ENCODE measurements at regions not wholly inside any gene's neighbourhood (a gene's known extent, or its start where the extent isn't known, plus 50 kb on each side); places are given as distances from the start of the nearest gene placed in this dataset.

DNA sequence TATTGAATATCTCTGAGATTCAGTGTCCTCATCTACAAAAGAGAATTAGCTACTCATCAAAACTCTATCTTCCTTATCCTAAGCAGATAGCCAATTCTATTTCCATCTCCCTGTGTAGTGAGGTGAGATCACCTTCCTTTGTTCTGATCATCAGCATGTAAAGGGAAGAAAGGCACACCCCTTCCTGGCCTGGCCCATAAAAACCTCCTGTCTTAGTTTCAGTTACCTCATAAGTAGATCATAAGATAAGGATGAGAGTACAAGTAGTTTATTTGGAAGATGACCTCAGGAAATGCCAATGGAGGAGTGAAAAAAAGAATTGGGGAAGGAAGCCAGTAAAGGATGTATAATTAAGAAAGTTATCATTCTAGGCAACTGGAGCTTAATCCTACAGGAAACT is 114.5 kb upstream of the GADL1 start:
- no peak for DNase-seq

GRCh38 chr3:31009881-31010280 is 115.4 kb upstream of the GADL1 start:
- no peak for DNase-seq

GRCh38 chr3:31010491-31010890 is 116.0 kb upstream of the GADL1 start:
- DNase-seq: no peak

DNA sequence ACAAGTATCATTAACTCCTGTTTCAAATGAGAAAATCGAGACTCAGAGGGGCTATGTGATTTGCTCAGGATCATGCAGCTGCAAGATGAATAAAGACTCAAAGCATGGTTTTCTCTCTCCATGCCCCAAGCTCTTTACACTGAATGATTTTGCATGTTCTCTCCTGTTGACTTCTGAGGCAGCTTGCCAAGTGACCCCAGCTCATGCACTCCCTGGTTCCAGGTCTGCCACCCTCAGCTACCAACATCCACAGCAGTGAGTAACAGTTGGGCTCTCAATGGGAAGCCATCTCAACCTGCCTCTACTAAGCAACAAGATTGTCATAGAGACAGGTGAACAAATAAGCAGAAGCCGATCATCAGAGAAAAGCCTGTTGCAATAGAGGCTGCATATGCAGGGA is 116.9 kb upstream of the GADL1 start:
- DNase-seq: no peak

- no peak for DNase-seq
Observed at GRCh38 chr3:31013090-31013489, 118.6 kb upstream of the GADL1 start.

- no peak for DNase-seq
Observed at GRCh38 chr3:31013843-31014242, 119.4 kb upstream of the GADL1 start.

GRCh38 chr3:31014317-31015040 is 120.0 kb upstream of the GADL1 start:
- DNase-seq: no peak

- DNase-seq: no peak
Observed at GRCh38 chr3:31016196-31016595, 121.7 kb upstream of the GADL1 start.

DNA sequence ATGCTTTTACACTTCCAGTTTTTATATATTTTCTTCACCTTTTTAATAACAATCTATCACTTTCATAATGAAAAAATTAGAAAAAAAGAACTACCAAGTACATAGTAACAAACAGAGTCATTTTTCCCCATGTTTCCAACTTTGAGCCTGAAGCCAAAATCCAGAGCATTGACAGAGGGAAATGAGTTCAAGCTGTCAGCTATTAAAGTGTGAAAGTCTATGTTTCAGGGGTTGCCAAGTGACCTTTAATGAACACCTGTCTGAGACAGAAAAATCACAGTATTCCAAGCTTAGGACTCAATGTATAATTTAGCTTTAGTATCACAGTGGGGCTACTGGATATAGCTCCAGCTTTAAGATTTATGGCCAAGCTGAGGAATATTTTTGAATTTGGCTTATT is 128.3 kb upstream of the GADL1 start:
- DNase-seq: no peak

GRCh38 chr3:31025541-31025940 is 131.1 kb upstream of the GADL1 start:
- DNase-seq: no peak

DNA sequence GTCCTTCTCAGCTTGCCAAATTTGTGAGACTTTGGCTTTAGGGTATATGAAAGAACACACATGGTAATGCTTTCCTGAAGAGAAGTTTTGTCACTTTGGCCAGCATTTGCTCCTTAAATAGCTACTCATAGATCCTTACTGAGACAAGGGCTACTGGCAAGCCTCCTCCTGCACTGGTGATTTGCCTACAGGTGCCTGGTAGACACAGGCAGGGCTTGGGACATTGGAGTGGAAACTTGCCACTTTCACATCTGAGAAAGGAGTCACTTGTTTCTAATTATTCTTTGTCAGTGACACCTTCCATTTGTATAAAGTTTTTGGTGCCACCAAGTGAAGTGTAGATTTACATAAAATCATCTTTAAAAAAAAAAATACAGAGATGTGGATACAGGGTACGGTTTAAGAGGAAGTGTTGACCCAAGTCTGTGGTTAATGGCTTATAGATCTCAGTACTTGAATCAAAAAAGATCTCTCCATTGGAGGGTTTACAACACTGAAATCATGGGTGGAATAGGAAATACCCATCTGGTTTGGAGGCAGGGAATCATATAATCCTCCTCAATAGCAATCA is 132.8 kb upstream of the GADL1 start:
- DNase-seq: no peak

GRCh38 chr3:31027914-31028313 is 133.5 kb upstream of the GADL1 start:
- no peak for DNase-seq

GRCh38 chr3:31028766-31029165 is 134.3 kb upstream of the GADL1 start:
- no peak for DNase-seq

GRCh38 chr3:31029706-31030105 is 135.2 kb upstream of the GADL1 start:
- DNase-seq: no peak

DNA sequence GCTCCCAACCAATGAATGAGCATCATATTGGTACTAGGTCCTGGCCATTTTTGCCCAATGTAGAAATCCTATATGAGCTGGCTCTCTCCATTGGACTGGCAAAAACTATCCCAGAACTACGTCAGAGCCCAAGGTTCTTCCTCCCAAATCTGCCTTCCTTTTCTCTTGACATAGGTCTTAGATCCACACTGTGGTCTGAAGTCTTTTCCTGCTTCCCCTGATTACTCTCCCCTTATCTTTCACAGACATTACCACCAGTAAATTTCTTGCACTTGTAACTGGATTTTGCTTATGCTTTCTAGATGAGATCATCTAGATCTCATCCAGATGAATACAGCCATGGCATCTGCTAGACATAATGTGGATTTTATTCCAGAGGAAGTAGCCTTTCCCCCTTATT is 141.2 kb upstream of the GADL1 start:
- DNase-seq: no peak

DNA sequence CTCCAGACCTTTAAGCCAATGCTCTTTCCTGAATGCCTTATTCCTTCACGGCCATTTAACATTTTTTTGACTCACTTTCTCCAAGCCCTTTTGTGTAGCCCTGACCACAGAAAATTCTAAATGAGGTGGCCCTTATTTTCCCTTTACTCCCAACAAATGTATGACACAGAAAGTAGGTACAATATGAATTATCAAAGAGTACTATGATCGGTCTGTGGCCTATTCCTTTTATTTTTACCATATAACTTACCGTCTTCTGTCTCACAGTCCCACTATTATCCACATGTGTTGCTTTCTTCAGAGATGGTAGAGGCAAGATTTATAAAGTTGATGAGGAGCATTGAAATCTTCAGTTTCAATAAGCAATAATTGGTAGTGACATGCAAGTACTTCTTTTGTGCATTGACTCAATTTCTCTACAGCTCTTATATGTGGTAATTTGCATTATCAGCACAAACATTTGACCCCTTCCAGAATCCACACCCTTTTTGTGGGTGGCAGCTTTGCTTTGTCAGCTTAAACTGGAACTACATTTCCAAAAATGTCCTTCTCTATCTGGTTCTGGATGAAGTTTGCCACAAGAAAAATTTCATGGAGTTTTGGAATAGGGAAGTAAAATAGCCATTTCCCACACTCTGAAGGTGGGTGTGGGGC is 143.8 kb upstream of the GADL1 start:
- DNase-seq: no peak

GRCh38 chr3:31039145-31039544 is 144.7 kb upstream of the GADL1 start:
- no peak for DNase-seq

- DNase-seq: no peak
Observed at GRCh38 chr3:31041161-31041978, 146.9 kb upstream of the GADL1 start.

- no peak for DNase-seq
Observed at GRCh38 chr3:31043184-31043819, 148.8 kb upstream of the GADL1 start.

- DNase-seq: no peak
Observed at GRCh38 chr3:31047673-31048072, 153.2 kb upstream of the GADL1 start.

DNA sequence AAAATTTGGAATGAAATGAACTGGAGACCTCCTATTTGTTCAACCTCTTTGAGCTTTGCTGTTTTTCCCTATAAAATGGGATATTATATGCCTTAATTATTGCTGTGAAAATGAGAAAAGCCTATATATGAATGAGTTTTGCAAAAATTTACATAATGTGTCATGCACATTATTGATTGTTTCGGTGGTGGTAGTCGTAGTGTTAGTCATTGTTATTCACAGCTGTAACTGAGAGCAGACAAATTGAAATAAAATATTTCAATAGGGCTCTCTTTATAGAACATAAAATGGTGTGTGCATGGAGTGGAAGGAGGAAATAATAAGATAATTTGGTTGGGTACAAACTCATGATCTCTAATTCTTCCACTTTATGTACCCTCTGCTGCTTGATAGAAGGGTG is 153.7 kb upstream of the GADL1 start:
- no peak for DNase-seq

DNA sequence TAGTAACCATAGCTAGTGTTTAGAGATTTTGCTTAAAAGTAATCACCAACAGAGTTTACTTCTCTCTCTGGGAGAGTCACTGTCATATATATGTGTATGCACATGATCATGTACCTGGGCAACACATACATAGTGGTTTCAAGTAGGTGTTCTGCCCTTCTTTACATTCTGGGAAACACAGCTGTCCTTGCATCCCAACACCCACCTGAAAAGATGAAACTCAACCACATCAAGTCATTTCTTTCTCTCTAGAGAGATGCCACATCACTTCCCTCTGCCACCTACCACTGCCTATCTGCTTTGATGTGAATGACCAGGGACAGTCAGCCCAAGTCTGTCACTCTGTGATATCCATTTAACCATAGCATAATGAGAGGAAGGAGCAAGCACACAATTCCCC is 155.8 kb upstream of the GADL1 start:
- DNase-seq: no peak

DNA sequence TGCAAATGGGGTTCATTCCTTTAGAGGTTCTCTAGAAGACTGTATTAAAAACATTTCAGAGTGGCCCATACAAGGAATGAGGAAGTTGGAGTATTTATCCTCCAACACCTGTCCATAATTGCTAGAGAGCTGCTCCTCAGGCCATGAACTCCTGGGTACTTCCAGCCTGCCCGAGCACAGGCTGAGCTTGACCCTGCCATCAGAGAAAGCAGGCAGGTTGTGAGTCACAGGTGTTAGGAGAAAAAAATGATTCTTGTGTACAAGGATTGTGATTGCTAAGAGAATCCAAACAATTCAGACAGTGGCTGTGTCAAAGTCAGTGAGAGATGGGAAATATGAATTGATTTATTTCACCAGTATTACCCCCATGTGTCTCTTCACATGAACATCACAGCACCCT is 156.8 kb upstream of the GADL1 start:
- no peak for DNase-seq
